SK-N-MC (cell line): ENCODE measurements at regions not wholly inside any gene's neighbourhood (a gene's known extent, or its start where the extent isn't known, plus 50 kb on each side); places are given as distances from the start of the nearest gene placed in this dataset.

Experiments
- EZH2 ChIP-seq: fragments of 200-600 bp; sonication (generic); IDR thresholded peaks from one replicate; pipeline ENCODE4 v1.6.1; 2017; ENCODE audit warnings: antibody characterized with exemption
- FOXP2 ChIP-seq: optimal IDR thresholded peaks from 2 replicates; pipeline ENCODE3; 2011; ENCODE audit warnings: mild to moderate bottlenecking, moderate library complexity; ENCODE audit not compliant: insufficient read depth; ENCODE audit errors: extremely low read length, control extremely low read depth
- POLR2AphosphoS5 ChIP-seq: IDR thresholded peaks from 2 replicates; pipeline ENCODE4 v1.6.1; 2012; ENCODE audit warnings: mild to moderate bottlenecking, low read depth, low read length, borderline replicate concordance

GRCh38 chr3:106082616-106083015 is 213.8 kb upstream of the CBLB start:
- TF ChIP-seq POLR2AphosphoS5 (no peak), EZH2 (no peak), FOXP2 (no peak)
